ENCODE measurements at regions not wholly inside any gene's neighbourhood (a gene's known extent, or its start where the extent isn't known, plus 50 kb on each side); places are given as distances from the start of the nearest gene placed in this dataset.

DNA sequence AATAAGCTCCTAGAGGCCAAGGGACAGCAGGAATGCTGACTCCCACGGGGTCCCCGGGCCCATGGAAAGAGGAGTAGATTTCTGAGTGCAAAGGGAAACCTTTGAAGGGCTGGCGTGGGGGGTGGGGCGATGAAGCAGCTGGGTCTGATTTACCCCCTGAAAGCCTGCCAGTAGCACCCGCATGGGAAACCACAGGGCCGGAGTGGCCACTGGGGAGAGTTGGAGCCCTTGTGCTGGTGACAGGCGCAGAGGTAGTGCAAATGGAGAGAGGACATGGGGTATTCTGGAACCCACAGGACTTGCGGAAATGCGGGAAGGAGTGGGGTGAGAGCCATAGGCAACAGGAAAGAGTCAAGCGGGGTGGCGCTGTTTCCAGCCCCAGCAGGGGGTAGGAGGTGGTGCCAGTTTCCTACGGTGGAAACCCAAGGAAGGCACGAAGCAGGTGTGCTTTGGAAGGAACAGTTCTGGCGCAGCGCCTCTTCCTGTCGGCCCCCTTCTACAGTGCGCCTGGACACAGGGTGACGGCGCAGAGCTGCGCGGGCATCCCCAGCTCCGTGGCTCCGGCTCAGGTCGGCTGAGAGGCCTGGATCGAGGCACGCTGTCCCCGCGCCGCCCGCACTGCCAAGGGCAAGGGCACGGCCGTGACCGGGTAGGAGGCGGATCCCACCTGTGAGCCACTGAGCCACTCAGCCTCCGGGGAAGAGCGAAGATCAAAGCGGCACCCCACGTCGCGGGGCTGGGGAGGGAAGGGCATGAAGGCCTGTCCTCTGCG lies 149.0 kb upstream of the GLI2 start:
- Histone ChIP-seq H3K9me2 (replicated peaks; ENCODE audit: control insufficient read depth, low read length) (no peaks in the 10 kb centered on the region), H3K27me3 (ENCODE audit: control insufficient read depth, low read length) (no peaks in the 10 kb centered on the region), H4K20me1 (ENCODE audit: control insufficient read depth, insufficient read depth, low read depth, low read length) (no peaks in the 10 kb centered on the region), H3K36me3 (ENCODE audit: control insufficient read depth, low read length) (no peaks in the 10 kb centered on the region), H3K9me3 (ENCODE audit: control insufficient read depth, insufficient read depth, low read length) (no peaks in the 10 kb centered on the region), H3K4me3 (ENCODE audit: low read length) (no peak overlapping the region), H3K4me2 (ENCODE audit: low read length) (no peak overlapping the region), H3F3A (ENCODE audit: control insufficient read depth, insufficient read depth) (no peaks in the 10 kb centered on the region), H3K79me2 (ENCODE audit: control insufficient read depth, low read length) (no peaks in the 10 kb centered on the region), H3K27ac (ENCODE audit: low read depth, low read length) (no peak overlapping the region), H3K4me1 (ENCODE audit: control insufficient read depth, low read length) (no peaks in the 10 kb centered on the region)
- no peak for TF ChIP-seq EZH2phosphoT487 (IDR thresholded peaks at IDR 0.05; ENCODE audit: borderline replicate concordance, low read length)
- TF ChIP-seq, protein P1, sequence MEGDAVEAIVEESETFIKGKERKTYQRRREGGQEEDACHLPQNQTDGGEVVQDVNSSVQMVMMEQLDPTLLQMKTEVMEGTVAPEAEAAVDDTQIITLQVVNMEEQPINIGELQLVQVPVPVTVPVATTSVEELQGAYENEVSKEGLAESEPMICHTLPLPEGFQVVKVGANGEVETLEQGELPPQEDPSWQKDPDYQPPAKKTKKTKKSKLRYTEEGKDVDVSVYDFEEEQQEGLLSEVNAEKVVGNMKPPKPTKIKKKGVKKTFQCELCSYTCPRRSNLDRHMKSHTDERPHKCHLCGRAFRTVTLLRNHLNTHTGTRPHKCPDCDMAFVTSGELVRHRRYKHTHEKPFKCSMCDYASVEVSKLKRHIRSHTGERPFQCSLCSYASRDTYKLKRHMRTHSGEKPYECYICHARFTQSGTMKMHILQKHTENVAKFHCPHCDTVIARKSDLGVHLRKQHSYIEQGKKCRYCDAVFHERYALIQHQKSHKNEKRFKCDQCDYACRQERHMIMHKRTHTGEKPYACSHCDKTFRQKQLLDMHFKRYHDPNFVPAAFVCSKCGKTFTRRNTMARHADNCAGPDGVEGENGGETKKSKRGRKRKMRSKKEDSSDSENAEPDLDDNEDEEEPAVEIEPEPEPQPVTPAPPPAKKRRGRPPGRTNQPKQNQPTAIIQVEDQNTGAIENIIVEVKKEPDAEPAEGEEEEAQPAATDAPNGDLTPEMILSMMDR (IDR thresholded peaks at IDR 0.05; ENCODE audit: low read depth, low read length, poor library complexity, severe bottlenecking) = no peak

DNA sequence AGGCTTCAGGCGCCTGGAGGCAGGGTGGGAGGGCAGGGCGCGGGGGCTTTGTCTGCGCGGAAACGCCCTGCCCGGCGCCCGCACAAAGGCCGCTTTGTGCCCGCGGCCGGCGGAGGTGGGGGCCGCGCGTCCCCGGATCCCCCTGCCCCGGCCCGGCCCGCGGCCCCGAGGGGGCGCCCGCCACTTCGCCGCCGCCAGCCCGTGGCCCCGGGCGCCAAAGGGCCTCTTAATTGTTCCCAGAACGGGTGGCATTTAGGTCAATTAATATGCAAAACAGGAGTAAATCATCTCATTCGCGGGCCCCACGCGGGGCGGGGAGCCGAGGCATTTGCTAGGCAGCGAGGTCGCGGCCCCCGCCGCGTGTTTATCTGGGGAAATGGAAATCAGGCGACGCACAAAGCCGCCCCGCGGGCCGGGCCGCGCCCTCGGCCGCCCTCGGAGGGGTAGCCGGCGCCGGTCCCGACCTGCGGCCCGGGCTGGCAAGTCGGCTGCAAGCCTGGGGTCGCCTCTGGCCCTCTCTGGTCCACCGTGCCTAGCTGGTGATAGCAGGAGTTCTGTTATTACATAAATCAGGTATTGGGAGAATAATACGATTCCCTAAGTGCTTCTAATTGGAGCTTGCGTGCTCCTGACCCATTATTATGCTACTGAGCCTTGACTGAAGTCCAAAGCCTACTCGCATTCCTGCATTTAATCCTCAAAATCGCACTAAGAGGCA lies 148.2 kb upstream of the GLI2 start:
- no peaks in the 10 kb centered on the region for H3F3A ChIP-seq (ENCODE audit: control insufficient read depth, insufficient read depth)
- TF ChIP-seq EZH2phosphoT487 (IDR thresholded peaks at IDR 0.05; ENCODE audit: borderline replicate concordance, low read length) = no peak
- no peaks in the 10 kb centered on the region for H3K79me2 ChIP-seq (ENCODE audit: control insufficient read depth, low read length)
- H3K36me3 ChIP-seq (ENCODE audit: control insufficient read depth, low read length) = no peaks in the 10 kb centered on the region
- H3K9me2 ChIP-seq (replicated peaks; ENCODE audit: control insufficient read depth, low read length) = no peaks in the 10 kb centered on the region
- no peak overlapping the region for H3K4me3 ChIP-seq (ENCODE audit: low read length)
- H3K27ac ChIP-seq (ENCODE audit: low read depth, low read length) = no peak overlapping the region
- H3K4me1 ChIP-seq (ENCODE audit: control insufficient read depth, low read length) = no peaks in the 10 kb centered on the region
- no peaks in the 10 kb centered on the region for H4K20me1 ChIP-seq (ENCODE audit: control insufficient read depth, insufficient read depth, low read depth, low read length)
- H3K9me3 ChIP-seq (ENCODE audit: control insufficient read depth, insufficient read depth, low read length) = no peaks in the 10 kb centered on the region
- H3K27me3 ChIP-seq (ENCODE audit: control insufficient read depth, low read length) = no peaks in the 10 kb centered on the region
- no peak overlapping the region for H3K4me2 ChIP-seq (ENCODE audit: low read length)

DNA sequence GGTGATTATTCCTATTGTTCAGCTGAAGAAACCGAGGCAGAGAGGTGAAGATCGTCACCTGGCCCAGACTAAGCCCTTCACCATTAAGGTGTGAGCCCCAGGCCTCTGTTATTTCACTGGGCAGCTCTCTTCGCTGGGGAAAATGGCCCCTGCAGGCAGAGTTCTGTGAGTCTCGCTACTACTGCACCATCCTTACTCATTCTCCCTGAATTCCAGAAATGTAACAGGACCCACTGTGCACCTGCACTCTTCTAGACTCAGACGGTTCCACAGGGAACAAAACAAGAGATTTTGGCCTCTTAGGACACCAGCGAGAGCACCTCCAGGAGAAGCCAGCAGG lies 147.7 kb upstream of the GLI2 start:
- no peak overlapping the region for H3K27ac ChIP-seq (ENCODE audit: low read depth, low read length)
- H3F3A ChIP-seq (ENCODE audit: control insufficient read depth, insufficient read depth) = no peaks in the 10 kb centered on the region
- no peaks in the 10 kb centered on the region for H3K9me2 ChIP-seq (replicated peaks; ENCODE audit: control insufficient read depth, low read length)
- H3K27me3 ChIP-seq (ENCODE audit: control insufficient read depth, low read length) = no peaks in the 10 kb centered on the region
- no peaks in the 10 kb centered on the region for H3K79me2 ChIP-seq (ENCODE audit: control insufficient read depth, low read length)
- no peaks in the 10 kb centered on the region for H3K4me1 ChIP-seq (ENCODE audit: control insufficient read depth, low read length)
- H3K9me3 ChIP-seq (ENCODE audit: control insufficient read depth, insufficient read depth, low read length) = no peaks in the 10 kb centered on the region
- H3K4me2 ChIP-seq (ENCODE audit: low read length) = no peak overlapping the region
- no peaks in the 10 kb centered on the region for H3K36me3 ChIP-seq (ENCODE audit: control insufficient read depth, low read length)
- TF ChIP-seq, protein P1 (IDR thresholded peaks at IDR 0.05; ENCODE audit: low read depth, low read length, poor library complexity, severe bottlenecking) = no peak
- TF ChIP-seq EZH2phosphoT487 (IDR thresholded peaks at IDR 0.05; ENCODE audit: borderline replicate concordance, low read length) = no peak
- H3K4me3 ChIP-seq (ENCODE audit: low read length) = no peak overlapping the region
- no peaks in the 10 kb centered on the region for H4K20me1 ChIP-seq (ENCODE audit: control insufficient read depth, insufficient read depth, low read depth, low read length)
